D721Med (cell line): ENCODE measurements at regions not wholly inside any gene's neighbourhood (a gene's known extent, or its start where the extent isn't known, plus 50 kb on each side); places are given as distances from the start of the nearest gene placed in this dataset.

Source experiments
- DNase-seq: peaks from one replicate; pipeline ENCODE4 v3.0.0; 2011; ENCODE audit warnings: low spot score; ENCODE audit not compliant: insufficient read length
- FAIRE-seq: peaks from 2 replicates; lab custom pipeline; 2011; peaks lifted over from hg19 to GRCh38; lab: Jason Lieb, UNC
- TF ChIP-seq, protein P1 (sequence below): IDR thresholded peaks from 2 replicates; pipeline ENCODE4 v1.5.1; 2012; ENCODE audit warnings: mild to moderate bottlenecking, control low read depth; ENCODE audit not compliant: insufficient read depth; ENCODE audit errors: missing control alignments

DNA sequence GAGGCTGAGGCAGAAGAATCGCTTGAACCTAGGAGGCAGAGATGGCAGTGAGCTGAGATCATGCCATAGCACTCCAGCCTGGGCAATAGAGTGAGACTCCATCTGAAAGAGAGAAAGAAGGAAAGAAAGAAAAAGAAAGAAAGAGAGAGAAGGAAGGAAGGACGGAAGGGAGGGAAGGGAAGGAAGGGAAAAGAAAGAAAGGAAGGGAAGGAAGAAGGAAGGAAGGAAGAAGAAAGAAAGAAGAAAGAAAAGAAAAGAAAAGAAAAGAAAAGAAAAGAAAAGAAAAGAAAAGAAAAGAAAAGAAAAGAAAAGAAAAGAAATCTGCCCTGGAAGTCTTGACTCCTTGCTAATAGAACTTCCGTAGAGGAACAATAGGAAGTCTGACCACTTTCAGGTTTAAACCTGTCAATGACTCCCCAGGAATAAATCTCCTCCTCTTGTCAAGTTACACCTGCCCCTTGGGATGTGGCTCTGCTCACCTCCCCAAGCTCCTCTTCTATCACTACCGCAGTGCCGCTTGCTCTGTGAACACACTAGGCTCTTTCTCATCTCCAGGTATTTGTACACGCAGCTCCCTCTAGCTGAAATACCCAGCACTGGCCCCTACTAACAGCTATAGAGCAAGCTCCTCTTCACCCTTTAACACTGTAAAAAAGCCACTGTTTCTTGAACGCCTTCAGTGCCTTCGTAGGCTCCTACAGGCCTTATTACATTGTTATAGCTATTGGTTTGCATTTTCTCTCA lies 773.1 kb upstream of the TBX3 start:
- FAIRE-seq (no peak), DNase-seq (no peak)
- TF ChIP-seq, protein P1, sequence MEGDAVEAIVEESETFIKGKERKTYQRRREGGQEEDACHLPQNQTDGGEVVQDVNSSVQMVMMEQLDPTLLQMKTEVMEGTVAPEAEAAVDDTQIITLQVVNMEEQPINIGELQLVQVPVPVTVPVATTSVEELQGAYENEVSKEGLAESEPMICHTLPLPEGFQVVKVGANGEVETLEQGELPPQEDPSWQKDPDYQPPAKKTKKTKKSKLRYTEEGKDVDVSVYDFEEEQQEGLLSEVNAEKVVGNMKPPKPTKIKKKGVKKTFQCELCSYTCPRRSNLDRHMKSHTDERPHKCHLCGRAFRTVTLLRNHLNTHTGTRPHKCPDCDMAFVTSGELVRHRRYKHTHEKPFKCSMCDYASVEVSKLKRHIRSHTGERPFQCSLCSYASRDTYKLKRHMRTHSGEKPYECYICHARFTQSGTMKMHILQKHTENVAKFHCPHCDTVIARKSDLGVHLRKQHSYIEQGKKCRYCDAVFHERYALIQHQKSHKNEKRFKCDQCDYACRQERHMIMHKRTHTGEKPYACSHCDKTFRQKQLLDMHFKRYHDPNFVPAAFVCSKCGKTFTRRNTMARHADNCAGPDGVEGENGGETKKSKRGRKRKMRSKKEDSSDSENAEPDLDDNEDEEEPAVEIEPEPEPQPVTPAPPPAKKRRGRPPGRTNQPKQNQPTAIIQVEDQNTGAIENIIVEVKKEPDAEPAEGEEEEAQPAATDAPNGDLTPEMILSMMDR, result peak; percentile 12

DNA sequence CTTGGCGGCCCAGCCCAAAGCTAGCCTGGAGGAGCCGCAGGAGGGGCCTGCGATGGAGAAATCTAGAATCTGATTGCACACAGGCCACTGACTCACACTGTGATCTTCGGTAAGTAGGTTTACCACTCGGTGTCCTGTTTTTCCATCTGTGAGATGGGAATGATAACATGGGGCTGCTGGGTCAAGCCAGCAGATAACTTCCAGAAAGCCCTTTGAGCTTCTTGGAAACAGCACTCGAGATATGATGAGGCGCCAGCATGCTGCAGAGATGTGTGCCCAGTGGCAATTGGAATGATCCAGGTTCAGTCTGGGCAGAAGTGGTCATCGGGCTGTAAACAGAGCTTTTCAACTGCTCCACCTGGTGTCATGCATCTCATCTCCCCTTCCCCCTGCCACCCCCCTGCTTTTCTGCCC lies 771.3 kb upstream of the TBX3 start:
- TF ChIP-seq, protein P1, result no peak
- no peak for DNase-seq

DNA sequence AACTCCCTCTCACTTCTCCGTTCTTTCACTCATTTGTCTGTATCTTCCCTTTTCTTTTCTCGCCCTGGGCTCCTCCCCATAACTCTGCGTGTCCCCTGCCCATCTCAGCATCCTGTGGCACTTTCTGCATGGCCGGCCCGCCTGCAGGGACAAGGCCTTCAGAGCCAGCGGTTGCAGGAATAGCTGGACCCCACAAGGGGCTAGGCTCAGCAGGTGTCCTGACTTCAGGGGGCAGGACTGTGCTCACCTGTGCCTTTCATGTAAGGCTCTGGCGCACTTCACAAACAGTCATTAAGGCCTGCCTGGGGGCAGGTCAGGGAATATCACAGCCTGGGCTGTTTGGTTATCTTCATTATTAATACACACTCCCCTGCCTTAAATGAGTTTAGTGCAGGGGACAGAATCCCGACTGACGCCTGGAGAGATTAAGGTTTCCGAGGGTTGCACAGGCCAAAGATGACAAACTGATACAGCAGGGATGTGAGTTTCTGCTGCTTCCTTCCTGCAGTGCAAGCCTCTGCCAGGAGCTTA lies 768.8 kb upstream of the TBX3 start:
- TF ChIP-seq, protein P1, result no peak
- FAIRE-seq (no peak), DNase-seq (no peak)

More for the DNA sequence above, 771.3 kb upstream of the TBX3 start:
- no peak for FAIRE-seq

DNA sequence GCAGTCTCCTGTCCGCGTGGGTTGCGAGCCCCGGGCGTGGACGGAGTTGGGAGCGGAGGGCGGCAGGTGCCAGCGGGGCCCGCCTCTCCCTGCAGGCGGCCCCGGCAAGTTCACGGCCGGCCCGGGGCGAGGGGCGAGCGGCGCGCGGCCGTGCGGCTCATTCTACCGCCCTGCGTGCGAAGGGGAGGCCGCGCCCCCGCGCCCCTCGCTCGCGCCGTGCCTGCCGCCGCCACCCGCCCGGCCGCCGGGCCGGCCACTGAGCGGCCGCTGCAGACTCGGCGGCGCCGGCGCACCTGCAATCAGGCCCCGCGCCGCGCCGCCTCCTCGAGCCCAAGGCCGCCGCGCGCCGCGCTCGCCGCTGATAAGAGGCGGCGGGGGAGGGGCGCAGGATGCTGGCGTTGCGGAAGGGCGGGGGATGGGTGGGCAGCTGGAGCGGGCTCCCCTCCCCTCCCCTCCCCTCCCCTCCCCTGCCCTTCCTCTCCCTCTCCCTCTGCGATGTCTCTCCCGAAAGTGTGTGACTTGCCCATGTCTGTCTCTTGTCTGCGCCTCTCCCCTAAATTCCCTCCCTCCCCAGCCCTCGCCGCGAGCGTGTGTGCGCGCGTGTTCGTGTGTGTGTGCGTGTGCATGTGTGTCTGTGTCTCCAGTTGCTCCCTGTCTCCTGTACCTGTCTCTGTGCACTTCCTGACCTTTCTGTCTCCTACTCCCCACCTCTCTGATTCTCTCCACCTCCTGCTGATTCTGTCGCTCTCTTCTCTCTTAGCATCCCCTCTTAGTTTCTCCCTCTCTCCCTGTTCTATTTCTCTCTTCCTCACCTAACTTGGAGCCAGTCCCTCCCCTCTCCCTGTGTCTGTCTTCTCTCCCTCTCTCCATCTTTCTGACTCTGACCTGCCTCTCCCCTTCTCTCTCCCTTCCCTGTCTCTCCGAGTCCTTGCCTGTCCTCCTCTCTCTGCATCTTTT lies 768.1 kb upstream of the TBX3 start:
- FAIRE-seq (no peak), DNase-seq (no peak)
- TF ChIP-seq, protein P1, result no peak

DNA sequence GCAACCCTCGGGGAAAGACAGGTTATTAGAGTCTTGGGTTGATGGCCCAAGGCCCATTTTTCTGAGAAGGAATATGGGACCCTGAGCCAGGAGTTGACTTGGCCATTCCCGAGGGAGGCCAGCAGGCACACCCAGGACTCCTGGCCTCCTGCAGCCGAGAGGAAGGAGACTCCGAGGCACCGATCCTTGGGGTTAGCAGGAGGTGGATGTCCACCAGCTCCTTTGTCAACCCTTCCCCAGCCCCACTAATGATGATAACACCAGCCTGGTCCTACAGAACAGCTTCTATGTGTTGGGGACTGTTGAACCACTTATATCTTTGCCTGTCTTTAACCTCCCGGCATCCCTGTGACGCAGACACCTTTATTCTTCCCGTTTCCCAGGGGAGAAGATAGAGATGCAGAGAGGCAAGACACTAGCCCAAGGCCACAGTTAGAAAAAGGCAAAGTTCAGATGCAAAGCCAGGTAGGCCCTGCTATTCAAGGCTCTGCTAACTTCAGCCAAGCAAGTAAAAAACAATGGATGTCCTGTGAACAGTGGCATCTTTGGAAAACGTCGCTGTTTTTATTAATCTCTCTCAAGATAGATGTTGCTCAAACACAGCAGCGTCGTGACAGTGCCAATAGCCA lies 767.3 kb upstream of the TBX3 start:
- DNase-seq, result no peak
- no peak for FAIRE-seq
- TF ChIP-seq, protein P1, result no peak

DNA sequence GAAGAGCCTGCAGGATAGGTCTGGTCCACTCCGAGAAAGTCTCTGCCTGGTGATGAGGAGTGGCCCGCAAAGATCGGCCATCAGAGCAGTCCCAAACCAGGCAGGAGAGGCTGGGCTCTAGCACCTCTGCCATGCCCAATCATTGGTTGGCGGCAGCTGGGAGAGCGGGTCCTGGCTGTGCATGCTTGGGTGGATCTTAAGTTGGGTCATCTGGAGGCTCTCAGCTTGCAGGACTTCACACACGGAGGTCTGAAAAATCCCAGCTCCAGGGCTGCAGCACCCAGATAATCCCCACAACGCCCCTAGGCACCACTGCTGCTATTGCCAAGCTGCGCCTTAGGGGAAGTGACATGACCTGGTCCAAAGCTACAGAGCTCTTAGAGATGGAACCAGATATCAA lies 766.7 kb upstream of the TBX3 start:
- DNase-seq (no peak), FAIRE-seq (no peak)
- TF ChIP-seq, protein P1, result no peak
